Left lung (tissue), 4 donors: ENCODE measurements at regions not wholly inside any gene's neighbourhood (a gene's known extent, or its start where the extent isn't known, plus 50 kb on each side); places are given as distances from the start of the nearest gene placed in this dataset.

Source experiments
- ATAC-seq: fragments of 200-7000 bp; cut with Tn5 transposase; one replicate; pipeline ENCODE4 v1.9.1; 2020; ENCODE audit warnings: moderate library complexity
- DNase-seq, 4 donors: peaks; one replicate each; pipeline ENCODE4 v3.0.0-alpha.2; 2013 to 2020
- H3K27ac ChIP-seq, 2 donors: fragments of 200-600 bp; sonication (generic) in 1 of 2; one replicate each; pipeline versions ENCODE4 v1.5.0 to v1.8.0; 2020 to 2021
- H3K27me3 ChIP-seq, 2 donors: fragments of 200-600 bp; sonication (generic) in 1 of 2; one replicate each; pipeline versions ENCODE4 v1.5.0 to v1.8.0; 2020 to 2021
- H3K36me3 ChIP-seq, 2 donors: fragments of 200-600 bp; sonication (generic) in 1 of 2; one replicate each; pipeline versions ENCODE4 v1.5.0 to v1.8.0; 2020 to 2021
- H3K4me1 ChIP-seq, 2 donors: fragments of 200-600 bp; one replicate each; pipeline ENCODE4 v1.8.0; 2021
- H3K4me3 ChIP-seq, 2 donors: fragments of 200-600 bp; sonication (generic) in 1 of 2; one replicate each; pipeline versions ENCODE4 v1.5.0 to v1.8.0; 2020 to 2021; ENCODE audit warnings: mild to moderate bottlenecking in 1 of 2
- H3K9me3 ChIP-seq, 2 donors: fragments of 200-600 bp; sonication (generic) in 1 of 2; one replicate each; pipeline versions ENCODE4 v1.5.0 to v1.8.0; 2020 to 2021
- CTCF ChIP-seq, 2 donors: fragments of 200-600 bp; sonication (generic) in 1 of 2; IDR thresholded peaks; one replicate each; pipeline versions ENCODE4 v1.5.0 to v1.8.0; 2021; ENCODE audit warnings: antibody characterized with exemption in 2 of 2
- intact Hi-C, 2 donors: fragments of 100-400 bp; cut with DNase I; formaldehyde crosslinking; loops; one replicate each; pipeline versions ENCODE4 v1.11.2 to v1.14.2; 2022
- donor health status: DM: no; HTN: yes; CAD: no.
- donor health status: DM: no; HTN: no; CAD: no.

GRCh38 chr13:39811051-39811450 lies 155.6 kb downstream of the COG6 start:
- Histone ChIP-seq H3K27ac (no peak overlapping the region), H3K9me3 (no peaks in the 10 kb centered on the region), H3K27me3 (no peaks in the 10 kb centered on the region), H3K36me3 (no peaks in the 10 kb centered on the region), H3K4me1 (no peaks in the 10 kb centered on the region), H3K4me3 (no peak overlapping the region)
- intact Hi-C loops, result no loop called here
- ATAC-seq, result peak; percentile 57
- no peak for TF ChIP-seq CTCF (IDR thresholded peaks at IDR 0.05)
- DNase-seq, result no peak

- no peaks in the 10 kb centered on the region for H3K27me3 ChIP-seq
- DNase-seq (no peak), ATAC-seq (no peak)
- no peaks in the 10 kb centered on the region for H3K9me3 ChIP-seq
- no peak for TF ChIP-seq CTCF (IDR thresholded peaks at IDR 0.05)
- intact Hi-C loops, result no loop called here
- no peaks in the 10 kb centered on the region for H3K36me3 ChIP-seq
- no peak overlapping the region for H3K4me3 ChIP-seq
- no peak overlapping the region for H3K27ac ChIP-seq
- H3K4me1 ChIP-seq, result no peaks in the 10 kb centered on the region
Observed at GRCh38 chr13:39811696-39812095, 156.2 kb downstream of the COG6 start.

- H3K27ac ChIP-seq, result no peak overlapping the region
- TF ChIP-seq CTCF (IDR thresholded peaks at IDR 0.05), result no peak
- intact Hi-C loops, result no loop called here
- H3K36me3 ChIP-seq, result no peaks in the 10 kb centered on the region
- no peaks in the 10 kb centered on the region for H3K27me3 ChIP-seq
- H3K9me3 ChIP-seq, result no peaks in the 10 kb centered on the region
- no peaks in the 10 kb centered on the region for H3K4me1 ChIP-seq
- no peak overlapping the region for H3K4me3 ChIP-seq
- ATAC-seq (no peak), DNase-seq (no peak)
Observed at GRCh38 chr13:39815345-39816111, 160.1 kb downstream of the COG6 start.

GRCh38 chr13:39816936-39817335 lies 161.5 kb downstream of the COG6 start:
- intact Hi-C loops, result no loop called here

GRCh38 chr13:39818953-39819352 lies 163.5 kb downstream of the COG6 start:
- TF ChIP-seq CTCF (IDR thresholded peaks at IDR 0.05), result no peak
- no peaks in the 10 kb centered on the region for H3K4me1 ChIP-seq
- ATAC-seq (peak; percentile 62), DNase-seq (peak in 1 of 4 donors; percentile 3)
- intact Hi-C loops, result no loop called here
- no peaks in the 10 kb centered on the region for H3K36me3 ChIP-seq
- H3K27ac ChIP-seq, result no peak overlapping the region
- H3K4me3 ChIP-seq, result no peak overlapping the region
- no peaks in the 10 kb centered on the region for H3K27me3 ChIP-seq
- H3K9me3 ChIP-seq, result no peaks in the 10 kb centered on the region

More at GRCh38 chr13:39816936-39817335, 161.5 kb downstream of the COG6 start:
- ATAC-seq, result no peak
- Histone ChIP-seq H3K4me1 (no peaks in the 10 kb centered on the region), H3K36me3 (no peaks in the 10 kb centered on the region), H3K27me3 (no peaks in the 10 kb centered on the region), H3K27ac (no peak overlapping the region), H3K4me3 (no peak overlapping the region), H3K9me3 (no peaks in the 10 kb centered on the region)
- TF ChIP-seq CTCF (IDR thresholded peaks at IDR 0.05), result no peak
- no peak for DNase-seq
